Adrenal gland (tissue), 5 donors: ENCODE measurements at regions not wholly inside any gene's neighbourhood (a gene's known extent, or its start where the extent isn't known, plus 50 kb on each side); places are given as distances from the start of the nearest gene placed in this dataset.

ENCODE experiments used
- CTCF ChIP-seq, 6 experiments: fragments of 450-650 bp in 4 of 6; fragments of 200-600 bp in 2 of 6; sonication (generic) in 1 of 6; IDR thresholded peaks; 1 replicate in 5 of 6; 2 replicates in 1 of 6; pipeline versions ENCODE4 v1.5.1 to v1.8.0; 2016 to 2021; ENCODE audit warnings: antibody characterized with exemption in 6 of 6, mild to moderate bottlenecking in 2 of 6, moderate library complexity in 1 of 6
- POLR2A ChIP-seq, 2 donors: fragments of 450-650 bp; IDR thresholded peaks; one replicate each; pipeline ENCODE4 v1.6.1; 2017; ENCODE audit warnings: antibody characterized with exemption in 2 of 2, mild to moderate bottlenecking in 2 of 2, moderate library complexity in 1 of 2
- donor health status: DM: no; HTN: no; CAD: no.

GRCh38 chr2:192983173-192983572, 788.4 kb upstream of the TMEFF2 start:
- no peak for TF ChIP-seq CTCF (IDR thresholded peaks at IDR 0.05)
- TF ChIP-seq POLR2A (IDR thresholded peaks at IDR 0.05), result no peak
